ENCODE measurements at regions not wholly inside any gene's neighbourhood (a gene's known extent, or its start where the extent isn't known, plus 50 kb on each side); places are given as distances from the start of the nearest gene placed in this dataset.

DNA sequence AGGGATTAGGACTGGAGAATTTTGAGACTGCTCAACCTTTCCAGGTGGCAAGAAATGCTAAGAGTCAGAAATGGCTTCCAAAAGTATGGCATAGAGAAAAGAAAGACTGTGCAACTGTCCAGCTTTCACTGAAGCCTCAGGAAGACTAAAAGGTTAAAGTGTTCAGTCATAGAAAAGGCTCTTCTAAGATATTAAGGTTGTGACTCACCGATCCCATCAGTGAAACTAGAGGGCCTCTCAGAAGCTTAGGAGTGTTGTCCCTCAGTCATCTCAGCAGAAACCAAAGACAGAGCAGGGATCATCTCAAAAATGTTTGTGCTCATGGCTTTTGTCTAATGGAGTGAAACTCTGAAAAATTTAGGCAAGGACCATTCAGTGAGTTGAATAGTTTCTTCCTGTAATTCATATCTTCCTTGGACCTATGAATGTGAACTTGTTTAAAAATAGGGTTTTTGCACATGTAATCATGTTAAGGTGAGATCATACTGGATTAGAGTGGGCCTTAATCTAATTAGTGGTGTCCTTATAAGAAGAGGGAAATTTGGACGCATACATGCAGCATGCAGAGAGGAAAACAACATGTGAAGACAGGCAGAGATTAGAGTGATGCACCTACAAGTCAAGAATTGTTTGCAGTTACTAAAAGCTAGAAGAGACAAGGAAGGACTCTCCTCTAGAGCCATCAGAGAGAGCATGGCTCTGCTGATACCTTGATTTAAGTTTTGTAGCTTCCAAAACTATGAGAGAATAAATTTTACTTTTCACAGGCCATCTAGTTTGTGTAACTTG is 71.3 kb downstream of the RPE65 start:
- peak; percentile 83 for DNase-seq

DNA sequence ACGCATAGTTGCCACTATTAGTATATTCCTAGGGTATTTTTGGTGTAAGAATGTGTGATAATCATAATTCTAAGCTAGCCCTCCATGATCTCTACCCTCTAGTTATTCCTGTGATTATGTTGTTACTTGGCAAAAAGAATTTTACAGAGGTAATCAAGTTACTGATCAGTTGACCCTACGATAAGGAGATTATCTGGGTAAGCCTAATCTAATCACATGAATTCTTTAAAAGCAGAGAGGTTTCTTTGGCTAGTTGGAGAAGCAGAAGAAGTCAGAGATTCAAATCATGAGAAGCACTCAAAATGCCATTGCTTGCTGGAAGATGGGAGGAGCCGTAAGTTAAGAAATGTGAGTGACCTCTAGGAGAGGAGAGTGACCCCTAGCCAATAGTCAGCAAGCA is 72.7 kb downstream of the RPE65 start:
- no peak for DNase-seq

- DNase-seq, result no peak
Measured at GRCh38 chr1:68376441-68376840, 73.3 kb downstream of the RPE65 start.

GRCh38 chr1:68375919-68376318 is 73.8 kb downstream of the RPE65 start:
- no peak for DNase-seq

DNA sequence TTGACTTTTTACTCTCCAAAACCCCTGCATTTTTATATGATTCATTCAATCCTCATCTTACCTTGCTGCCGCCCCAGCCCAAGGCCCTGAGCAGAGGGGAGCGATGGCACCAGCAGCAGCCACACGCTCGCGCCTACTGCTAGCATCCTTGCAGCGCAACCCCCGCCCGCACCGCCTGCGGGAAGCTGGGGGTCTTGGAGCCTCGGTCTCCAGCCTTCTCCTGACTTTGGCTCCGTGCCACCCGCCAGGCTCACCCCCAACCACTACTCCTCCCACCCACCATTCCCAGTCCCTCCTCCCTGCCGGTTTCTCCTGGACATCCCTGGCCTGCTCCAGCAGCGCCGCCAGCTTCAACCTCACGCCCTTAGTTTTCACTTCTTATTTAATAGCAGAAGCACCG is 76.6 kb downstream of the RPE65 start:
- no peak for DNase-seq

DNA sequence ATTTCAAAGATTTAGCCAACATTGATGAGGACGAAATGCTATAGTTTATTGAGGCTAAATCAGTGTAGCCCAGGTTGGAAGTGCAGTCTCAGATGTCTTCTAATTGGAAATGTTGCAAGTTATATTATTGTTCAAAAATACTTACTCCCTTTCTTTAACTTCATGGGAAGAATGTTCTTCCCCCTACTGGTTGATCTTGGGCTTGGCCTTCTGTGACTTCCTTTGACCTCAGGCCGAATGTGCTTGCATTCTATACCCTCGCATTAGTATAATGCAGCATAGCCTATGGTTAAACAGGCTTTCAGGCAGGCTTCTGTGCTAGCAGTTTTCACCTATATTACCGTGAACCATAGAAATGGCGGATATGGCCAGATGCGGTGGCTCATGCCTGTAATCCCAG is 77.3 kb downstream of the RPE65 start:
- DNase-seq, result no peak

DNA sequence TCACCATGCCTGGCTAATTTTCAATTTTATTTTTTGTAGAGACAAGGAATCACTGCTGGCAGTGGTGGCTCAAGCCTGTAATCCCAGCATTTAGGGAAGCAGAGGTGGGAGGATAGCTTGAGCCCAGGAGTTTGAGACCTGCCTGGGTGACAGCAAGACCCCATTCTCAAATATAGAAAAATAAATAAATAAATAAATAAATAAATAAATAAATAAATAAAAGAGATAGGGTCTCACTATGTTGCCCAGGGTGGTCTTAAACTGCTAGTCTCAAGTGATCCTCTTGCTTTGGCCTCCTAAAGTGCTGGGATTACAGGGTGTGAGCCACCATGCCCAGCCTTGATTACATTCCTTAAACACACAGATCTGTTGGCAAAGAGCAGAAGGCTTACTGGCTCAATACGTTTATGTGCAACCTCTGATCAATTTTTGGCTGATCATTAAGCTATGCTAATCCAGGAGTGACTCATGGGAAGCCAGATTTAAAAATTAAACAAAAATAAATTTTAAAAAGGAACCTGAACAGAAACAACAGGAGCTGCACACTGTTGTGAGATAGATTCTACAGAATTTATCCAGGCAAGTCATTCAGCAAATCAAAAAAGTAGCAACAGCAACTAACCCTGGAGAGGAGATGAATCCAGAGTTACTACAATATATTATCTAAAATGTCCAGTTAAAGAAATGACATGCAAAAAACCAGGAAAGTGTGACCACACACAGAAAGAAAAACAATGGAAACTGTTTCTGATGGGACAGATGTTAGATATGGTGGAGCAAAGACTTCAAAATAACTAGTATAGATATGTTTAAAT is 79.4 kb downstream of the RPE65 start:
- DNase-seq, result no peak

- DNase-seq, result no peak
Measured at GRCh38 chr1:68366572-68366971, 83.2 kb downstream of the RPE65 start.

DNA sequence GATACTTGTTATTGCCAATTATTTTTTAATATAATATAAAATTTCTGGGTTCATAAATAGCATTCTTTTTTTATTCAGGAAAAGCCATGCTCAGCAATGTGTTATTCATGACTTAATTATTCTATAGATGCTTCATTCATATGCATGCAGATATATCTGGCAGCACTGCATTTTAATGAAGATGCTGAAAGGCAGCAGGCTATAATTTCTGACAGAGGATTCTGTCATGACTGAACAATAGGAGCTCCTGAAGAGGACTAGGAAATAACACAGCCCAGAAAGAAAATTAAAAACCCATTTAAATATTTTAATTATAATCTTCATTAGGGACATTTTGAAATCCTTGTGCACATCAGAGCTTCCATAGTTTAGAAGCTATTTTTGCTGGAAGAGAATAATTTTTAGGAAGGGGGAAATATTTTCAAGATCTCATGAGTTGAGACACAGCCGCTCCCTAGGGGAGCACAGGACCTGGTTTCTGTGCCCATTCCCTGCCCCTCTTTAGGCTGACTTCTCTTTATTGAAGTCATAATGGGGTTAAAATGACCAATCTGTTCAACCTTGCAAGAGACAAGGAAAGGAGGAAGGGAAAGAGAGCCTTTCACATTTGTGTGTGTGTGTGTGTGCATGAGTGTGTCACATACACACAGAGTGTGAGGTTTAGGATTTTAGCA is 83.9 kb downstream of the RPE65 start:
- DNase-seq, result no peak

DNA sequence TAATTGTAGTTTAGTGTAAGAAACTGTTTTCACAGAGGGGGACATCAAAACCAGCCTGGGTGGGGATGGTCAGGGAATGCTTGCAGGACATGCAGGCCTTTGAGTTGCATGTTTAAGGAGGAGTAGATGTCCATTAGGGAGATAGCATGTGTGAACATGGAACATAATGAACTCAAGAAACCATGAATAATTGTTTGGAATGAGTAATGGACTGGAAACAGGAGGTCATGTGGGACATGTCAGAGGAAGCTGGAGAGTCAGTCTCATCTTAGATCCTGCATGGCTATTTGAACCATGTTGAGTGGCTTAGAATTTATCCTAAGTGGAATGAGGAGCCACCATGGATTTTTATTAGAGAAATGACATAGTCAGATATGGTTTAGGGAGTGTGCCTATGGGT is 86.4 kb downstream of the RPE65 start:
- DNase-seq, result peak; percentile 35

DNA sequence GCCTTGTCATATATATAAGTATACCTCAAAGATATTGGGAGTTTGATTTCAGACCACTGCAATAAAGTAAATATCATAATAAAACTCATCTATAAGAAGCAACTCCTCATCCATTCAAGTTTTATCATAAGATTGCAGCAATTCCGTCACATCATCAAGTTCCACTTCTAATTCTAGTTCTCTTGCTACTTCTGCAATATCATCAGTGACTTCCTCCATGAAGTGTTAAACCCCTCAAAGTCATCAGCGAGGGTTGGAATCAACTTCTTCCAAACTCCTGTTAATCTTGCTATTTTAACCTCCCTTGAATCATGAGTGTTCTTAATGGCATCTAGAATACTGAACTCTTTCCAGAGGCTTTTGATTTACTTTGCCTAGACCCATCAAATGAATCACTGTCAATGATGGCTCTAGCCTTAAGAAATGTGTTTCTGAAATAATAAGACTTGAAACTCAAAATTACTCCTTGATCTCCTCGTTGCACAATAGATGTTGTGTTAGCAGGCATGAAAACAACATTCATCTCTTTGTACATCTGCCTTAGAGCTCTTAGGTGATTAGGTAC is 88.3 kb downstream of the RPE65 start:
- peak; percentile 21 for DNase-seq

DNA sequence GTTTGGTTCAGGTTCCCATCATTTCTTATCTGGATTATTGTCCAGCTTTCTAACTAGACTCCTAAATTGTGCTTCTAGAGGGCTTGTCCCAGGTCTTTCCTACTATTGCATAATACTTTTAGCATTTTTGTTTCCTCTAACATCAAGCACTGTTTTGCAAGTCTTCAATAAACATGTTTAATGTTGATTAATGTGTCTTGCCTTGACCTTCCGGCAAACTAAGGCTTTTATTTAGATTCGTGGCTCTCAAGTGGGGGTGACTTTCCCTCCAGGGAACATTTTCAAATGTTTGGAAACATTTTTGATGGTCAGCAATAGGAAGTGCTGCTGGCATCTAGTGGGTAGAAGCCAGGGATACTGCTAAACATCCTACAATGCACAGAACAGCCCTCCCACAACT is 90.7 kb downstream of the RPE65 start:
- peak; percentile 65 for DNase-seq

- no peak for DNase-seq
Measured at GRCh38 chr1:68358439-68358838, 91.3 kb downstream of the RPE65 start.

GRCh38 chr1:68355614-68356013 is 94.1 kb downstream of the RPE65 start:
- no peak for DNase-seq

GRCh38 chr1:68352202-68352601 is 97.6 kb downstream of the RPE65 start:
- DNase-seq, result no peak

- no peak for DNase-seq
Measured at GRCh38 chr1:68347415-68347814, 102.3 kb downstream of the RPE65 start.

DNA sequence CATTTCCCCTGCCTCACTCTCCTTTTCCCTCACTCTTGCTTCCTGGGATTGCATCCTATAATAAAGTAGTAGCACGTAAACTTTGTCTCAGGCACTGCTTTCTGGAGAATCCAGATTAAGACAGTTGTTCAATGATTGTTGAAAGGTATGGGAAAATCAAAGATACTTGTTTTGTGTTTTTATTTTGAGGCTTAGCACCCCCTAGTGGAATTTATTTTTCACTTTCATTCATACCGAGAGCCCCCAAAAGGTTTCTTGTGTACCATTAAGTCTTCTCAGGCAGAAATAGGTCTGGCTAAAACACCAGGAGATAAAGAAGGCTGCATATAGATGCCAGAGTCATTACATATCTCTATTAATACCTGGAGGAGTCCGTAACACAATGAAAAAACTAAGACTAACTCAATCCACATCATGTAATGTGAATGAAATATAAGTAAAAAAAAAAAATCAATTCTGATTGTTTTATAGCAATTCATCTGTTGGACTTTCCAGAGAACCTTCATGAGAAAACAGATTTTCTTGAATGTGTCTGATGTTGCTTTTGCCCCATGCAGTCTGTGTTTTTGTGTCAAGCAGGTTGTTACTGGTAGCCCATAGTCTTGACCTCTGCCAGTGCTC is 103.5 kb downstream of the RPE65 start:
- no peak for DNase-seq

- DNase-seq, result no peak
Measured at GRCh38 chr1:68344208-68344607, 105.5 kb downstream of the RPE65 start.

- no peak for DNase-seq
Measured at GRCh38 chr1:68340951-68341350, 108.6 kb upstream of the WLS start.

DNA sequence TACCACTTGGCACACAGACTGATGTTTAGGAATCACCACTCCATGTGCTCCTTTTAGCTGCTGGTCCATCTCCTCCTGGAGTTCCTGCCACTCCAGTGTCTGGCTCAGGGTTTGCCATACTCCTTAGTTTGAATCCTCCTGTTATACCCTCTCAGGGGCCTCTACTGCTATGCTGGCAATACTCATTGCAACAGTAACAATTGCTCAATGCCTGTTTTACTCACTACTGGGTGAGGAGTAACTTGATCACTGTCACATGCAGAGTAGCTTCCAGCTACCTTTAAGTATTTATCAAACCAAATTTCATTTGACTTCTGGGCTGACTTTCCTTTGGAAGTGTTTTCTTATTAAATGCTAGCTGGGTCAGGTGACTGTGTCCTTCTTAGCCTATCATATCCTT is 107.2 kb upstream of the WLS start:
- peak; percentile 80 for DNase-seq

DNA sequence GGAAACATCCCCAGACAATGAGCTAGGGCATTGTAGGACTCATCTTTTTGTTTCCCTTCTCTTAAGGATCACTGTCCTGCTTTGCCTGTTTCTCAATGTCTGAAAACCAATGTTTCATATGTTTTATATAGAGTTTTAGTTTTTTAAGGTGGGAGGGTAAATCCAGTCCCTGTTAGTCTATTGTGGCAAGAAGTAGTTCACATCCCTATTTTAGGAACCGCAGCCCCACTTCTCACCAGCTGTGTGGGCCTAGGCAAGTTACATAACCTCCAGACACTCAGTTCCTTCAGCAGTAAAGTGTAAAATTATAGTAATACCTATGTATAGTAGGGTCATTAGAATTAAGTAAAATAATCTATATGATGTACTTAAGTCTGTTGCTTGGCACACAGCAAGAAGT is 105.8 kb upstream of the WLS start:
- no peak for DNase-seq

- peak; percentile 27 for DNase-seq
Measured at GRCh38 chr1:68332041-68332440, 99.7 kb upstream of the WLS start.
